Kidney epithelial cell (primary cell): ENCODE measurements at regions not wholly inside any gene's neighbourhood (a gene's known extent, or its start where the extent isn't known, plus 50 kb on each side); places are given as distances from the start of the nearest gene placed in this dataset.
A peak's percentile ranks its signal among the peaks of the same experiment; 100 is the strongest.

Source experiments
- DNase-seq: peaks from one replicate; pipeline ENCODE4 v3.0.0-alpha.2; 2010; ENCODE audit warnings: low read depth
- H3K27me3 ChIP-seq: 2 replicates; pipeline ENCODE4 v1.6.0; 2011; ENCODE audit warnings: low read length; ENCODE audit not compliant: control insufficient read depth, insufficient read depth
- H3K36me3 ChIP-seq: 2 replicates; pipeline ENCODE4 v1.5.1; 2011; ENCODE audit warnings: low read length; ENCODE audit not compliant: control insufficient read depth, insufficient read depth
- H3K4me3 ChIP-seq: 2 replicates; pipeline ENCODE4 v1.5.1; 2011; ENCODE audit warnings: low read depth, mild to moderate bottlenecking, control low read depth, low read length
- CTCF ChIP-seq: IDR thresholded peaks from 2 replicates; pipeline ENCODE4 v1.5.1; 2011; ENCODE audit warnings: mild to moderate bottlenecking, moderate library complexity, low read length, control low read depth, inconsistent platforms; ENCODE audit not compliant: insufficient read depth, poor library complexity, severe bottlenecking

DNA sequence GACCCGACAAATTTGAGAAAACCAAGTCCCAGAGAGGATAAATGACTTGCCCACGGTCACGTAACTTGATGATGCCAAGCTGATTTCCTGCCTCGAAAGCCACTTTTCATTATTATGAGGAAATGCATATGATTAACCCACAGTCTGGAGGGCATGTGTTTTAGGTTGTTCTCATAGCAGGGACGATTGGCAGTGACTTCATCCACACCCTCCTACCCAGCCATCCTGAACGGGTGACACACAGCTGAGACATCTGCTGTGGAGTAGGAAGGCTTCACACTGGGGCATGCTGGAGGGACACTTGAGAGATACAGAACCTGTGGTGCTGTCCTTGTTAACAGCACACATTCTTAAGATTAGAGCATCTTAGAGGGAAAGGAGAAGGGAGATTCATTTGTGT lies 65.4 kb upstream of the WDFY2 start:
- Histone ChIP-seq H3K36me3 (no peaks in the 10 kb centered on the region), H3K27me3 (no peaks in the 10 kb centered on the region), H3K4me3 (no peak overlapping the region)
- TF ChIP-seq CTCF, result no peak
- DNase-seq, result peak; percentile 77

GRCh38 chr13:51519771-51520216 lies 64.5 kb upstream of the WDFY2 start:
- Histone ChIP-seq H3K27me3 (no peaks in the 10 kb centered on the region), H3K36me3 (no peaks in the 10 kb centered on the region), H3K4me3 (no peak overlapping the region)
- no peak for DNase-seq
- TF ChIP-seq CTCF, result no peak

DNA sequence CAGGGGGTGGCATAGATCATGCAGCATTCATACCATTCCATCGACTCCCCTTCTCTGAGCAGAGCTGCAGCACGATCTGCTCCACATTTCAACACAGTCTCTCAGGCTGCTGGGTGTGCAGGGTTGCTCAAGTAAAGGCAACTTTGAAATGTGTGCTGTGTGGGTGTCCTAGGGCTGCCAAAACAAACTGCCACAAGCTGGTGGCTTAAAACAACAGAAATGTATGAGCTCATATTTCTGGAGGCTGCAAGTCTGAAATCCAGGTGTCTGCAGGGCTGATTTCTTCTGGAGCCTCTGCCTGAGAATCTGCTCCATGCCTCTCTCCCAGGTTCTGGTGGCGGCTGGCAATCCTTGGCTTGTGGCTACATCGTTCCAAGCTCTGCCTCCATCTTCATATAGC lies 63.7 kb upstream of the WDFY2 start:
- DNase-seq, result peak; percentile 49
- TF ChIP-seq CTCF, result no peak
- H3K36me3 ChIP-seq, result no peaks in the 10 kb centered on the region
- H3K27me3 ChIP-seq, result no peaks in the 10 kb centered on the region
- H3K4me3 ChIP-seq, result no peak overlapping the region

- Histone ChIP-seq H3K4me3 (no peak overlapping the region), H3K27me3 (no peaks in the 10 kb centered on the region), H3K36me3 (no peaks in the 10 kb centered on the region)
- no peak for TF ChIP-seq CTCF
- peak; percentile 18 for DNase-seq
Observed at GRCh38 chr13:51523082-51523518, 61.2 kb upstream of the WDFY2 start.

- Histone ChIP-seq H3K27me3 (no peaks in the 10 kb centered on the region), H3K4me3 (no peak overlapping the region), H3K36me3 (no peaks in the 10 kb centered on the region)
- no peak for TF ChIP-seq CTCF
- no peak for DNase-seq
Observed at GRCh38 chr13:51524312-51524711, 60.0 kb upstream of the WDFY2 start.

- Histone ChIP-seq H3K27me3 (no peaks in the 10 kb centered on the region), H3K4me3 (no peak overlapping the region), H3K36me3 (no peaks in the 10 kb centered on the region)
- no peak for TF ChIP-seq CTCF
- DNase-seq, result no peak
Observed at GRCh38 chr13:51524829-51525566, 59.3 kb upstream of the WDFY2 start.
